ENCODE measurements at regions not wholly inside any gene's neighbourhood (a gene's known extent, or its start where the extent isn't known, plus 50 kb on each side); places are given as distances from the start of the nearest gene placed in this dataset.

DNA sequence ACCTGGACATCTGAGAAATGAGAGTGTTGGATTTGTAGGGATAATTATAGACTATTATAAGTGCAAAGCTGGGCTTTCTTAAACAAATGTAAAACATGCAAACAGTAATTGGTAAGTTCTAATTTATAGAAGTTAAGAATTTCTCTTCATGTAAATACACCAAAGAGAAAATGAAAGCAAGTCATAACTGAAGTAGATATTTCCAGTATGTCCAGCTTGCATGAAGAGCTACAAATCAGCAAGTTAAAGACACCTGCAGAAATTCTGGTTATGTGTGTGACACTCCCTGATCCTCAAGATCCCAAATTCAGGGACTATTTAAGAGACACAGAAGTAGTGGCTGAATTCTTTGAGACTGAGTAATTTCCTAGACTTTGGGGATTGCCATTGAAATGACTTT, 308.9 kb downstream of the TLE4 start:
- ATAC-seq (no peak), DNase-seq (no peak)
- no peak overlapping the region for H3K4me3 Mint-ChIP-seq
- H3K27ac Mint-ChIP-seq = no peak overlapping the region
- ChIA-PET CTCF (no interaction called here), POLR2A (no interaction called here)
- H3K27me3 Mint-ChIP-seq (ENCODE audit: low read depth) = no peaks in the 10 kb centered on the region
- no peaks in the 10 kb centered on the region for H3K36me3 Mint-ChIP-seq (ENCODE audit: low read depth)
- no peaks in the 10 kb centered on the region for H3K9me3 Mint-ChIP-seq (ENCODE audit: insufficient read depth)
- H3K4me1 Mint-ChIP-seq (ENCODE audit: low read depth) = peaks cover 49% of the 10 kb centered on the region

DNA sequence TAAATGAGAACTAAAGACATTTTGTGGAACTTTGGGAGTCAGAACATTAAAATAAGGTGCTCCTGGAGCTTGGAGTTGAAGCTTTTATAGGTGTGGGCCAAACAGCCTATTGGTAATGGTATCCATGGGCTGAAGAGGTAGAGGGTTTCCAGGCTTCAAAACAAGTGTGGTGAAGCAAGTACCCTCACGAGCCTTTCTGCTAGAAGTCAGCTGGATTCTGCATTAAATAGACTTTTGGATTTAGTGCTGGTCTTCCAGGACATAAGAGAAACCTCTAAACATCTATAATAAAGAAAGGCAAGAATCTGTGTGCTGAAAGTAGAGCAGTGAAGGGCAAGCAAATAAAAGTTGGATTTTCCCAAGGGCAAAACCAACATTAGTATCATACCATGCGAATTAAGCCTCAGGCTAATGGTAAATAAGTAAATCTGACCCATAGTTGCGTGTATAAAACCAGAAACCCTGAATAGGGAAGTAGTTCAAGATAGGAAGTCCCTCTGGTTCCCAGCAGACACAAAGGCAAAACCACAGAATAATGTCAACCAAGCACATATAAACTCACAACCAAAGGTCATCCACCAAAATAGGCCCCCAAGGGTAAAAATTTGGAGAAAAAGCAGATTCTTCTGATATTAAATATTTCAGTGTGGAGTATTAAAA, 306.3 kb downstream of the TLE4 start:
- ChIA-PET POLR2A (no interaction called here), CTCF (no interaction called here)
- Mint-ChIP-seq H3K4me3 (no peak overlapping the region), H3K4me1 (ENCODE audit: low read depth) (peaks cover 25% of the 10 kb centered on the region), H3K27ac (no peak overlapping the region), H3K9me3 (ENCODE audit: insufficient read depth) (no peaks in the 10 kb centered on the region), H3K36me3 (ENCODE audit: low read depth) (no peaks in the 10 kb centered on the region), H3K27me3 (ENCODE audit: low read depth) (no peaks in the 10 kb centered on the region)
- ATAC-seq (no peak), DNase-seq (no peak)

- no peaks in the 10 kb centered on the region for H3K9me3 Mint-ChIP-seq (ENCODE audit: insufficient read depth)
- H3K27ac Mint-ChIP-seq = no peak overlapping the region
- ChIA-PET POLR2A (no interaction called here), CTCF (no interaction called here)
- no peak for DNase-seq
- ATAC-seq = no peak
- H3K4me1 Mint-ChIP-seq (ENCODE audit: low read depth) = no peaks in the 10 kb centered on the region
- no peaks in the 10 kb centered on the region for H3K27me3 Mint-ChIP-seq (ENCODE audit: low read depth)
- H3K36me3 Mint-ChIP-seq (ENCODE audit: low read depth) = no peaks in the 10 kb centered on the region
- no peak overlapping the region for H3K4me3 Mint-ChIP-seq
Measured at GRCh38 chr9:79868567-79869189, 296.9 kb downstream of the TLE4 start.

GRCh38 chr9:79862921-79863890, 291.4 kb downstream of the TLE4 start:
- H3K9me3 Mint-ChIP-seq (ENCODE audit: insufficient read depth) = peaks cover 13% of the 10 kb centered on the region
- no peaks in the 10 kb centered on the region for H3K36me3 Mint-ChIP-seq (ENCODE audit: low read depth)
- DNase-seq (no peak), ATAC-seq (no peak)
- H3K4me1 Mint-ChIP-seq (ENCODE audit: low read depth) = peaks cover 6% of the 10 kb centered on the region
- H3K27ac Mint-ChIP-seq = no peak overlapping the region
- H3K4me3 Mint-ChIP-seq = no peak overlapping the region
- POLR2A ChIA-PET = no interaction called here
- no peaks in the 10 kb centered on the region for H3K27me3 Mint-ChIP-seq (ENCODE audit: low read depth)
- CTCF ChIA-PET = no interaction called here

- H3K27ac Mint-ChIP-seq = peak overlapping the region; percentile 3
- H3K4me3 Mint-ChIP-seq = no peak overlapping the region
- H3K4me1 Mint-ChIP-seq (ENCODE audit: low read depth) = peaks cover 8% of the 10 kb centered on the region
- ChIA-PET POLR2A (no interaction called here), CTCF (no interaction called here)
- peak; percentile 67 for ATAC-seq
- no peaks in the 10 kb centered on the region for H3K27me3 Mint-ChIP-seq (ENCODE audit: low read depth)
- no peak for DNase-seq
- peaks cover 13% of the 10 kb centered on the region for H3K9me3 Mint-ChIP-seq (ENCODE audit: insufficient read depth)
- H3K36me3 Mint-ChIP-seq (ENCODE audit: low read depth) = no peaks in the 10 kb centered on the region
Measured at GRCh38 chr9:79858508-79858907, 286.7 kb downstream of the TLE4 start.

GRCh38 chr9:79857188-79857587, 285.4 kb downstream of the TLE4 start:
- no peak overlapping the region for H3K27ac Mint-ChIP-seq
- no peaks in the 10 kb centered on the region for H3K36me3 Mint-ChIP-seq (ENCODE audit: low read depth)
- peaks cover 8% of the 10 kb centered on the region for H3K4me1 Mint-ChIP-seq (ENCODE audit: low read depth)
- ChIA-PET POLR2A (no interaction called here), CTCF (no interaction called here)
- ATAC-seq (no peak), DNase-seq (no peak)
- H3K9me3 Mint-ChIP-seq (ENCODE audit: insufficient read depth) = peaks cover 4% of the 10 kb centered on the region
- H3K27me3 Mint-ChIP-seq (ENCODE audit: low read depth) = no peaks in the 10 kb centered on the region
- no peak overlapping the region for H3K4me3 Mint-ChIP-seq

DNA sequence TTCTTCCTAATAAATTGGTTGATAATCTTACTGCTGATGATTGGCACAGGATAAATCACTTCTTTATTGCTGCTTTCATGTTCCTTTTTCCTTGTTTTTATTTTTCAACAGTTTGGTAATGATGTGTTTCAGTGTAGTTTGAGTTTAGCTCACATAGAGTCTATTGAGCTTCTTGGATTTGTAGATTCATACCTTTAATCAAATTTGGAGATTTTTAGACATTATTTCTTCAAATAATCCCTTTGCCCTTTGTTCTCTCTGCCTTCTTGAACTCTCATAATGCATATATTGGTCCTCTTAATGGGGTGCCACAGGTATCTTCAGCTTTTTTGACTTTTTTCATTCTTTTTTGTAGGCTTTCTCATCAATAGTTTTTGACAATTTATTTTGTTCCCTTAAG, 275.3 kb downstream of the TLE4 start:
- ChIA-PET CTCF (no interaction called here), POLR2A (no interaction called here)
- H3K27ac Mint-ChIP-seq = no peak overlapping the region

DNA sequence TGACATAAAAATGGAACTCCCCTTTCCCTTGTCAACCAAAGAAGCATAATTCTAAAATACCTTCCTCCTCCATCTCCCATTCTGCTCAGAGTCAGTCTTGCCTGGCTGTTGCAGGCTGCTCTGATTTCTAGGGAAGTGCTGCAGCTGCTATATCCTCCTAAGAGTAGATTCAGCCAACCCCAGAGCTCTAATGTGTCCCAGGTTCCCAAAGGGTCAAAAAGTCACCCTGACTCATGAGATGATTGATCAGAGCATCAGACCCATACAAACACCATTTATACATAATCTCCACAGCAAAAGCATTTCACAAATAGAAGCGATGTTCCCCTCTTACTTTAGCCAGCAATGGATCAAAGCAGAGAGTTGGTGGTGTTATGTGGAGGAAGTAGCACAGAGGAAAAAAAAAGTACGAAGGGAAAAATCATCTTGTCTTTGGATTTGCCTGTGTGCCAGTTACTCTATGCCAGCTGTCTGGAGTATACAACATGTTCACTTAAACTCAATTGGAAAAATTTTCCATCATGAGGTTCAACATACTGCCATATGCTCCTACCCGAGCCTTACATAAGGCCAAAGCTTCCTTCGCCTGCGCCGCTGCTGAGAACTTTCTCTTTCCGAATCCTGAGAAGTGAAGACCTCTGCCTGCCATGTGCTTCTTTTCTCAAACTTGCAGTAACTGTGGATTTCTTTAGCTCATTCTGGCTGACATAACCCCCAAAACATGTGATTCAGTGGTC, 258.0 kb downstream of the TLE4 start:
- no peaks in the 10 kb centered on the region for H3K36me3 Mint-ChIP-seq (ENCODE audit: low read depth)
- POLR2A ChIA-PET = no interaction called here
- no peak overlapping the region for H3K27ac Mint-ChIP-seq
- CTCF ChIA-PET = no interaction called here
- DNase-seq (no peak), ATAC-seq (no peak)
- peaks cover 4% of the 10 kb centered on the region for H3K4me1 Mint-ChIP-seq (ENCODE audit: low read depth)
- no peak overlapping the region for H3K4me3 Mint-ChIP-seq
- H3K9me3 Mint-ChIP-seq (ENCODE audit: insufficient read depth) = no peaks in the 10 kb centered on the region
- H3K27me3 Mint-ChIP-seq (ENCODE audit: low read depth) = no peaks in the 10 kb centered on the region

More for the DNA sequence above, 275.3 kb downstream of the TLE4 start:
- H3K4me3 Mint-ChIP-seq = no peak overlapping the region
- no peaks in the 10 kb centered on the region for H3K27me3 Mint-ChIP-seq (ENCODE audit: low read depth)
- DNase-seq (no peak), ATAC-seq (no peak)
- peaks cover 17% of the 10 kb centered on the region for H3K9me3 Mint-ChIP-seq (ENCODE audit: insufficient read depth)
- H3K36me3 Mint-ChIP-seq (ENCODE audit: low read depth) = no peaks in the 10 kb centered on the region
- H3K4me1 Mint-ChIP-seq (ENCODE audit: low read depth) = no peaks in the 10 kb centered on the region

DNA sequence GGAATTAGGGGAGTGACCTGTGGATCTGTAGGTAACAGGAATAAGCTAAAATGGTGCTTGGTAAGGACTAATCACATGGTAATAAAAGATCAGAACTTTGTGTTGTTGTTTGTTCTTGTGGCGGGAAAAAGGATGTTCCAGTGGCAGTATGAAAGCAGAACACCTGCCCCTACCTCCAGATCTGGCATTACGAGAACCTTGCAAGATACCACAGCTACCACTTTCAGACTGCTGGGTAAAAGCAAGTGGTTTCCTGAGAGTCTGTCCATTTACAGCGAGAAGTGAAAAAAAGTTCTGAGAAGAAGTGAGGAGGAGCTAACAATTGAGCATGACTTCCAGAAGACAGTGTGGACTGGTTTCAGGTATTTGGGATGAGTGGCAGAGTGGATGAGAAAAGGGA, 252.5 kb downstream of the TLE4 start:
- peaks cover 3% of the 10 kb centered on the region for H3K27me3 Mint-ChIP-seq (ENCODE audit: low read depth)
- peak; percentile 79 for ATAC-seq
- POLR2A ChIA-PET = interaction anchor here (1.4 kb wide), 1 partner anchor 253 kb away, joined by 5 read pairs; the partner anchor contains the start of gene TLE4
- H3K9me3 Mint-ChIP-seq (ENCODE audit: insufficient read depth) = no peaks in the 10 kb centered on the region
- CTCF ChIA-PET = interaction anchor here (1.3 kb wide), 1 partner anchor 11 kb away, joined by 3 read pairs; no protein-coding TSS in a partner anchor
- no peak overlapping the region for H3K4me3 Mint-ChIP-seq
- peaks cover 33% of the 10 kb centered on the region for H3K4me1 Mint-ChIP-seq (ENCODE audit: low read depth)
- peak overlapping the region; percentile 41 for H3K27ac Mint-ChIP-seq
- DNase-seq = peak; percentile 49
- H3K36me3 Mint-ChIP-seq (ENCODE audit: low read depth) = peaks cover 9% of the 10 kb centered on the region

DNA sequence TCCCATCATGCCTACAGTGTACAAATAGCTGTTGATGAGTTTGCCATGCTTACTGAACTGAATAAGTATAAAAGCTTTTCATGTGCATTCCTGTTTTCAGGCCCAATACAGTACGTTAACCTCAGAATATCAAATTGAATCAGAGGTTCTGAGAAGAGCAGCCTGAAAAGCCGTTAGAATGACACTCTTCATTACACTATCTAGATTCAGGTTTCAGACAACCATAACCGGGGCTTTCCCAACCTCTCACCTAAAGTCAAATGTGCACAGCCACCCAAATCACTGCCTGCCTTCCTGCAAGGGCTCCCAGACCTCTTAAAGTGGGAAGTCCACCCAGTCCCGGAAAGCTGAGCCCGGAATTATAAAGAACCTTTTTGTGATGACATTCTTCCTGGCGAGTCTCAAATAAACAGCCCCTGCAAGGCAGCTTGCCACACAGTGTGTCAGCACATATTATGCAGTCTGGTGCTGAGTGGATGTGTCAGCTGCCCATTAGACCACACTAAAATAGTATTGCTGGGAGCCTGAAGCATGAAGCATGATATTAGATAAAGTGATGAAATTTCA, 245.8 kb downstream of the TLE4 start:
- Mint-ChIP-seq H3K4me1 (ENCODE audit: low read depth) (peaks cover 39% of the 10 kb centered on the region), H3K36me3 (ENCODE audit: low read depth) (peaks cover 4% of the 10 kb centered on the region), H3K27me3 (ENCODE audit: low read depth) (no peaks in the 10 kb centered on the region), H3K27ac (no peak overlapping the region), H3K4me3 (no peak overlapping the region), H3K9me3 (ENCODE audit: insufficient read depth) (no peaks in the 10 kb centered on the region)
- ChIA-PET POLR2A (no interaction called here), CTCF (interaction anchor here (0.8 kb wide), 1 partner anchor 15 kb away, joined by 3 read pairs; no protein-coding TSS in a partner anchor)
- peak; percentile 47 for ATAC-seq
- no peak for DNase-seq

GRCh38 chr9:79813258-79813638, 241.5 kb downstream of the TLE4 start:
- Mint-ChIP-seq H3K4me3 (peak overlapping the region; percentile 76), H3K36me3 (ENCODE audit: low read depth) (no peaks in the 10 kb centered on the region), H3K27ac (peak overlapping the region; percentile 82), H3K9me3 (ENCODE audit: insufficient read depth) (no peaks in the 10 kb centered on the region), H3K4me1 (ENCODE audit: low read depth) (peaks cover 52% of the 10 kb centered on the region), H3K27me3 (ENCODE audit: low read depth) (no peaks in the 10 kb centered on the region)
- no peak for DNase-seq
- ChIA-PET POLR2A (interaction anchor here (1.6 kb wide), 1 partner anchor 70 kb away, joined by 4 read pairs; no protein-coding TSS in a partner anchor), CTCF (interaction anchor here (0.9 kb wide), 1 partner anchor 10 kb away, joined by 3 read pairs; no protein-coding TSS in a partner anchor)
- no peak for ATAC-seq
